C4-2B (cell line): ENCODE measurements at regions not wholly inside any gene's neighbourhood (a gene's known extent, or its start where the extent isn't known, plus 50 kb on each side); places are given as distances from the start of the nearest gene placed in this dataset.

ENCODE experiments used
- CTCF ChIP-seq: fragments of 450-650 bp; conservative IDR thresholded peaks from 2 replicates; pipeline ENCODE4 v1.5.1; 2017; ENCODE audit warnings: mild to moderate bottlenecking
- ZFX ChIP-seq: fragments of 450-650 bp; IDR thresholded peaks from 2 replicates; pipeline ENCODE4 v1.6.1; 2017

GRCh38 chr9:89999176-89999533 lies 394.3 kb downstream of the GADD45G start:
- no peak for TF ChIP-seq CTCF
- TF ChIP-seq ZFX: no peak
